ENCODE measurements at regions not wholly inside any gene's neighbourhood (a gene's known extent, or its start where the extent isn't known, plus 50 kb on each side); places are given as distances from the start of the nearest gene placed in this dataset.
"Not testable (repeated sequence)": the region's sequence is repeated elsewhere in the genome, so short reads cannot be mapped to it uniquely, and the experiment has no call there.

DNA sequence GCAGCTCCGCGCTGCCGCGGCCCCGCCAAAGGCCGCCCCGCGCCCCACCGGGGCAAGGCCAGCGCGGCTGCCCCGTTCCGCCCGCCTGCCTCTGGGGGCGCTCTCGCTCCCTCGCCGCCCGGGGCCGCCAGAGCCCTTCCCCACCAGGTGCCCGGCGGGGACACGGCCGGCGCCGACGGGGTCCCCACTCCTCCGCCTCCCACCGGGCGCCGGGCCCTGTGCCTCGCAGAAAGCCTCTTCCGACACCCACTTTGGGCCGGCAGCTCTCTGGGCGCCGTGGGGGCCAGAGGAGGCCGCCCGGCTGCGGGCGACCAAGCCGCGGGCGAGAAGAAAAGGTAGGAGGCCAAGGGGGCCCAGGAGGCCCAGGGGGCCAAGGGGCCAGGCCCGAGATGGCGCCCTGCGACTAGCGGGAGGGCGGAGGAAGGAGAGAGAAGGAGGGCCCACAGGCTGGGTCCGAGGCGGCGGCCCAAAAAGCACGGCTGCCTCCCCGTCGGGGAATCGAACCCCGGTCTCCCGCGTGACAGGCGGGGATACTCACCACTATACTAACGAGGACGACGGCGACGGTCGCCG lies 57.4 kb upstream of the FCGR2A start:
- H3K9ac ChIP-seq (ENCODE audit: low read length); H3K36me3 ChIP-seq (replicated peaks in 1 of 2; ENCODE audit: control extremely low read depth in 1 of 2, control insufficient read depth in 1 of 2, extremely low read depth in 1 of 2, insufficient read depth in 2 of 2, low read length in 1 of 2); POLR2A ChIA-PET; H3K27me3 ChIP-seq (replicated peaks in 1 of 4; ENCODE audit: control extremely low read depth in 1 of 4, control insufficient read depth in 3 of 4, insufficient read depth in 4 of 4, low read length in 3 of 4); H3K27ac Mint-ChIP-seq; H3K4me2 ChIP-seq (replicated peaks; ENCODE audit: low read depth, low read length, poor library complexity, severe bottlenecking); ATAC-seq (ENCODE audit: low read depth); H3K4me1 Mint-ChIP-seq; H3K4me3 Mint-ChIP-seq; H3K9me3 ChIP-seq (ENCODE audit: control extremely low read depth in 1 of 3, control insufficient read depth in 2 of 3, insufficient read depth in 1 of 3, low read length in 2 of 3); DNase-seq; CTCF ChIA-PET; H3K27ac ChIP-seq (ENCODE audit: low read length in 2 of 2); H3K4me1 ChIP-seq (ENCODE audit: control insufficient read depth in 2 of 2, insufficient read depth in 2 of 2, low read length in 2 of 2); H3K27me3 Mint-ChIP-seq; H3K4me3 ChIP-seq (ENCODE audit: control extremely low read depth in 1 of 5, extremely low read depth in 1 of 5, insufficient read depth in 1 of 5, low read depth in 2 of 5, low read length in 4 of 5); H3K9me3 Mint-ChIP-seq (ENCODE audit: insufficient read depth); H2AFZ ChIP-seq (ENCODE audit: insufficient read depth, low read depth, low read length, poor library complexity, severe bottlenecking); H4K20me1 ChIP-seq (ENCODE audit: control insufficient read depth, insufficient read depth, low read length, poor library complexity, severe bottlenecking); H3K79me2 ChIP-seq (ENCODE audit: control insufficient read depth, insufficient read depth, low read length): not testable (repeated sequence)
- WGBS (ENCODE audit: insufficient coverage) = no CpG with 5 or more reads among the region's 66 CpGs
- intact Hi-C loops (cut with micrococcal nuclease) = loop anchor here (10.0 kb wide), 1 partner anchor 53 kb away; no protein-coding TSS in a partner anchor

DNA sequence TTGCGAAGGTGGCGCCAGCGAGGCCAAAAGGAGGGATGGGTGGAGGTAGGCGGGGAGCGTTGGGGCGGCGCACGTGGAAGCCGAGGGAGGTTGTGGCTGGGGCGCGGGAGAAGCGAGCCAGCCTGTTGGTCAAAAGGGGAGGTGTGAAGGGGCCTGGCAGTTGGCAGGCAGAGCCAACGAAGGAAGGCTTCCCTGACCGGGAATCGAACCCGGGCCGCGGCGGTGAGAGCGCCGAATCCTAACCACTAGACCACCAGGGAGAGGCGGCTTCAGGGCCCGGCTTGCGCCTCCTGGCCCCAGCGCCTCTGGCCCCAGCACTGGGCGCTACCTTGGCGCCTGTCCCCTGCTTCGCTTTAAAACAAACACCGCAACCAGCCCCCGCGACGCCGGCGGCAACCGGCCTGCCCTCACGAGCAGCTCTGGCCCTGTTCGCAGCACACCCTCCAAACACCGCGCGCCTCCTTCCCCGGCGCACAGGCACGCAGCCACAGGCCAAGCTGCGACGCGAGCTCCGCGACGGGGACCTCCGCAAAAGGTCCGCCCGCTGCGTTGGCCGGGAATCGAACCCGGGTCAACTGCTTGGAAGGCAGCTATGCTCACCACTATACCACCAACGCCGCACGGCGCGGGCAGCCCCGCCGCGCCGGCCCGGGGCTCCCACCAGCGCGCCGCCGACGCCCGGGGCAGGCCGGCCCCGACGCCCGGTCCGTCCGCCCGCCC lies 58.1 kb upstream of the FCGR2A start:
- CTCF ChIA-PET; H3K4me1 ChIP-seq (ENCODE audit: control insufficient read depth in 2 of 2, insufficient read depth in 2 of 2, low read length in 2 of 2); H3K79me2 ChIP-seq (ENCODE audit: control insufficient read depth, insufficient read depth, low read length); H3K9me3 Mint-ChIP-seq (ENCODE audit: insufficient read depth); H3K27me3 ChIP-seq (replicated peaks in 1 of 4; ENCODE audit: control extremely low read depth in 1 of 4, control insufficient read depth in 3 of 4, insufficient read depth in 4 of 4, low read length in 3 of 4); H3K4me3 ChIP-seq (ENCODE audit: control extremely low read depth in 1 of 5, extremely low read depth in 1 of 5, insufficient read depth in 1 of 5, low read depth in 2 of 5, low read length in 4 of 5); H3K9ac ChIP-seq (ENCODE audit: low read length); H3K4me1 Mint-ChIP-seq; DNase-seq; H3K27ac ChIP-seq (ENCODE audit: low read length in 2 of 2); H3K27ac Mint-ChIP-seq; H3K36me3 ChIP-seq (replicated peaks in 1 of 2; ENCODE audit: control extremely low read depth in 1 of 2, control insufficient read depth in 1 of 2, extremely low read depth in 1 of 2, insufficient read depth in 2 of 2, low read length in 1 of 2); H4K20me1 ChIP-seq (ENCODE audit: control insufficient read depth, insufficient read depth, low read length, poor library complexity, severe bottlenecking); POLR2A ChIA-PET; ATAC-seq (ENCODE audit: low read depth); H3K27me3 Mint-ChIP-seq; H2AFZ ChIP-seq (ENCODE audit: insufficient read depth, low read depth, low read length, poor library complexity, severe bottlenecking); H3K4me2 ChIP-seq (replicated peaks; ENCODE audit: low read depth, low read length, poor library complexity, severe bottlenecking); H3K9me3 ChIP-seq (ENCODE audit: control extremely low read depth in 1 of 3, control insufficient read depth in 2 of 3, insufficient read depth in 1 of 3, low read length in 2 of 3); H3K4me3 Mint-ChIP-seq: not testable (repeated sequence)
- intact Hi-C loops (cut with micrococcal nuclease) = loop anchor here (10.0 kb wide), 1 partner anchor 52 kb away; no protein-coding TSS in a partner anchor
- WGBS (ENCODE audit: insufficient coverage) = no CpG with 5 or more reads among the region's 79 CpGs

DNA sequence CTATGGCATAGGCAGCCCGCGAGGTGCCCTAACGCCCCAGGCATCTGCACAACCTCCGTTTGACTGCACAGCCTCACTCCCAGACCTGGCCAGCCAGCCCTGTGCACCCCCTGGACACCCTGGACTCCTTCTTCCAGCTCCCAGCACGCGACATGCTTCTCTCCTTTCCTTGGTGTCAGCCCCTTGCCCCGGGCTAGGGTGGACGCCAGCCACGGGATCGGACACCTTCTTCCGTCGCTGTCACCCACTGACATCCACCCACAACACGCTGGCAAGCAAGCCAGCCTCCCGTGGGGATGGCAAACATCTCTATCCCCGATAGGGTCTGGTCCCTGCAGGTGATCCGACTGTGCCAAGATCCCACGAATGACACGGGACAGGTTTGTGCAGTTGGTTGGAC lies 60.5 kb upstream of the FCGR2A start:
- H3K4me1 Mint-ChIP-seq; POLR2A ChIA-PET; H3K27ac ChIP-seq (ENCODE audit: low read length in 2 of 2); ATAC-seq (ENCODE audit: low read depth); CTCF ChIA-PET; H3K4me3 Mint-ChIP-seq; H3K9me3 Mint-ChIP-seq (ENCODE audit: insufficient read depth); H3K27me3 Mint-ChIP-seq; H3K4me1 ChIP-seq (ENCODE audit: control insufficient read depth in 2 of 2, insufficient read depth in 2 of 2, low read length in 2 of 2); H3K4me3 ChIP-seq (ENCODE audit: control extremely low read depth in 1 of 5, extremely low read depth in 1 of 5, insufficient read depth in 1 of 5, low read depth in 2 of 5, low read length in 4 of 5); H3K9me3 ChIP-seq (ENCODE audit: control extremely low read depth in 1 of 3, control insufficient read depth in 2 of 3, insufficient read depth in 1 of 3, low read length in 2 of 3); H3K4me2 ChIP-seq (replicated peaks; ENCODE audit: low read depth, low read length, poor library complexity, severe bottlenecking); DNase-seq; H4K20me1 ChIP-seq (ENCODE audit: control insufficient read depth, insufficient read depth, low read length, poor library complexity, severe bottlenecking); H3K27me3 ChIP-seq (replicated peaks in 1 of 4; ENCODE audit: control extremely low read depth in 1 of 4, control insufficient read depth in 3 of 4, insufficient read depth in 4 of 4, low read length in 3 of 4); H3K79me2 ChIP-seq (ENCODE audit: control insufficient read depth, insufficient read depth, low read length); H2AFZ ChIP-seq (ENCODE audit: insufficient read depth, low read depth, low read length, poor library complexity, severe bottlenecking); H3K36me3 ChIP-seq (replicated peaks in 1 of 2; ENCODE audit: control extremely low read depth in 1 of 2, control insufficient read depth in 1 of 2, extremely low read depth in 1 of 2, insufficient read depth in 2 of 2, low read length in 1 of 2); H3K9ac ChIP-seq (ENCODE audit: low read length); H3K27ac Mint-ChIP-seq: not testable (repeated sequence)
- intact Hi-C loops (cut with micrococcal nuclease) = loop anchor here (10.0 kb wide), 1 partner anchor 50 kb away; no protein-coding TSS in a partner anchor
- WGBS (ENCODE audit: insufficient coverage) = 88% methylated on average over 8 of the region's 18 CpGs

DNA sequence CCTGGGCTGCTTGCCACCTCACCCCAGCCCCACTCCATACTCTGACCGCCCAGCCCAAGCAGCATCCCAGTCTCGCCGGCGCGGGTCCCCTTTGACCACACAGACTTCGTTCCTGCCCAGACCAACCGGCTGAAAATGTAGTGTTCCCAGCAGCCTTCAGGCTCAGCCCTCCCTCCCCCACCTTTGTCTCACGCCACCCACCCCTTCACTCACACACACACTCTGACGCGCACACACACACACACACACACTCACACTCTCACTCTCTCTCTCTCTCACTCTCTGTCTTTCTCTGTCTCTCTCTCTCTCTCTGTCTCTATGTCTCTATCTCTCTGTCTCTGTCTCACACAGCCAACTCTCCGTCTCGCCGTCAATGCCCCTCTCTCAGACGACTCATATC lies 61.0 kb upstream of the FCGR2A start:
- H3K27me3 Mint-ChIP-seq; H3K4me1 Mint-ChIP-seq; H3K4me2 ChIP-seq (replicated peaks; ENCODE audit: low read depth, low read length, poor library complexity, severe bottlenecking); DNase-seq; CTCF ChIA-PET; H3K9ac ChIP-seq (ENCODE audit: low read length); H2AFZ ChIP-seq (ENCODE audit: insufficient read depth, low read depth, low read length, poor library complexity, severe bottlenecking); H3K79me2 ChIP-seq (ENCODE audit: control insufficient read depth, insufficient read depth, low read length); ATAC-seq (ENCODE audit: low read depth); H3K27ac Mint-ChIP-seq; H3K4me1 ChIP-seq (ENCODE audit: control insufficient read depth in 2 of 2, insufficient read depth in 2 of 2, low read length in 2 of 2); H3K36me3 ChIP-seq (replicated peaks in 1 of 2; ENCODE audit: control extremely low read depth in 1 of 2, control insufficient read depth in 1 of 2, extremely low read depth in 1 of 2, insufficient read depth in 2 of 2, low read length in 1 of 2); POLR2A ChIA-PET; H3K27ac ChIP-seq (ENCODE audit: low read length in 2 of 2); H3K9me3 Mint-ChIP-seq (ENCODE audit: insufficient read depth); H4K20me1 ChIP-seq (ENCODE audit: control insufficient read depth, insufficient read depth, low read length, poor library complexity, severe bottlenecking); H3K4me3 ChIP-seq (ENCODE audit: control extremely low read depth in 1 of 5, extremely low read depth in 1 of 5, insufficient read depth in 1 of 5, low read depth in 2 of 5, low read length in 4 of 5); H3K4me3 Mint-ChIP-seq; H3K9me3 ChIP-seq (ENCODE audit: control extremely low read depth in 1 of 3, control insufficient read depth in 2 of 3, insufficient read depth in 1 of 3, low read length in 2 of 3): not testable (repeated sequence)
- no CpG with 5 or more reads among the region's 14 CpGs for WGBS (ENCODE audit: insufficient coverage)
- intact Hi-C loops (cut with micrococcal nuclease) = loop anchor here (10.0 kb wide), 1 partner anchor 49 kb away; no protein-coding TSS in a partner anchor
- H3K27me3 ChIP-seq (replicated peaks in 1 of 4; ENCODE audit: control extremely low read depth in 1 of 4, control insufficient read depth in 3 of 4, insufficient read depth in 4 of 4, low read length in 3 of 4) = peaks cover under 1 to 11% (median 6%) of the 10 kb centered on the region in 4 experiments
